Activated naive CD4-positive, alpha-beta T cell treated with Interleukin-2 at 50 U/mL for 16 hours (primary cell): ENCODE measurements at regions not wholly inside any gene's neighbourhood (a gene's known extent, or its start where the extent isn't known, plus 50 kb on each side); places are given as distances from the start of the nearest gene placed in this dataset.
"Not testable (repeated sequence)": the region's sequence is repeated elsewhere in the genome, so short reads cannot be mapped to it uniquely, and the experiment has no call there.

Experiments used
- DNase-seq: peaks from one replicate; pipeline ENCODE4 v3.0.0-alpha.2; 2020

GRCh38 chr2:65626831-65627230, 194.4 kb upstream of the SPRED2 start:
- no peak for DNase-seq

GRCh38 chr2:65625982-65626381, 193.6 kb upstream of the SPRED2 start:
- DNase-seq = no peak

- DNase-seq = no peak
These were observed 190.6 kb upstream of the SPRED2 start for GRCh38 chr2:65622951-65623535.

GRCh38 chr2:65622499-65622898, 190.1 kb upstream of the SPRED2 start:
- DNase-seq = no peak

- DNase-seq = no peak
These were observed 188.1 kb upstream of the SPRED2 start for GRCh38 chr2:65620524-65620923.

GRCh38 chr2:65620026-65620425, 187.6 kb upstream of the SPRED2 start:
- no peak for DNase-seq

GRCh38 chr2:65615602-65616001, 183.2 kb upstream of the SPRED2 start:
- no peak for DNase-seq

- no peak for DNase-seq
These were observed 181.7 kb upstream of the SPRED2 start for GRCh38 chr2:65613968-65614555.

GRCh38 chr2:65611488-65611887, 179.1 kb upstream of the SPRED2 start:
- DNase-seq = no peak

GRCh38 chr2:65608916-65609315, 176.5 kb upstream of the SPRED2 start:
- DNase-seq = no peak

- DNase-seq = no peak
These were observed 176.1 kb upstream of the SPRED2 start for GRCh38 chr2:65608466-65608865.

GRCh38 chr2:65607662-65608305, 175.4 kb upstream of the SPRED2 start:
- DNase-seq = no peak

GRCh38 chr2:65605743-65606058, 173.3 kb upstream of the SPRED2 start:
- no peak for DNase-seq

GRCh38 chr2:65605058-65605742, 172.8 kb upstream of the SPRED2 start:
- DNase-seq = no peak

- no peak for DNase-seq
These were observed 171.8 kb upstream of the SPRED2 start for GRCh38 chr2:65604246-65604645.

GRCh38 chr2:65602603-65603235, 170.3 kb upstream of the SPRED2 start:
- no peak for DNase-seq

- DNase-seq = not testable (repeated sequence)
These were observed 168.5 kb upstream of the SPRED2 start for GRCh38 chr2:65600871-65601270.

- not testable (repeated sequence) for DNase-seq
These were observed 168.0 kb upstream of the SPRED2 start for GRCh38 chr2:65600351-65600750.

GRCh38 chr2:65599693-65600092, 167.3 kb upstream of the SPRED2 start:
- DNase-seq = no peak

- DNase-seq = no peak
These were observed 166.6 kb upstream of the SPRED2 start for GRCh38 chr2:65598996-65599395.

GRCh38 chr2:65598264-65598663, 165.9 kb upstream of the SPRED2 start:
- no peak for DNase-seq

GRCh38 chr2:65595630-65596029, 163.2 kb upstream of the SPRED2 start:
- DNase-seq = no peak

GRCh38 chr2:65594150-65594549, 161.8 kb upstream of the SPRED2 start:
- no peak for DNase-seq

- no peak for DNase-seq
These were observed 157.3 kb upstream of the SPRED2 start for GRCh38 chr2:65589667-65590066.
